IPS-18a (cell line): ENCODE measurements at regions not wholly inside any gene's neighbourhood (a gene's known extent, or its start where the extent isn't known, plus 50 kb on each side); places are given as distances from the start of the nearest gene placed in this dataset.
"Not testable (repeated sequence)": the region's sequence is repeated elsewhere in the genome, so short reads cannot be mapped to it uniquely, and the experiment has no call there.

Source experiments
- H3K27ac ChIP-seq: one replicate; pipeline ENCODE4 v1.5.1; 2013; ENCODE audit warnings: low read length
- H3K27me3 ChIP-seq: one replicate; pipeline ENCODE4 v1.6.1; 2013; ENCODE audit warnings: mild to moderate bottlenecking, low read length; ENCODE audit not compliant: control insufficient read depth, insufficient read depth
- H3K36me3 ChIP-seq: one replicate; pipeline ENCODE4 v1.6.1; 2013; ENCODE audit warnings: low read depth, low read length; ENCODE audit not compliant: control insufficient read depth
- H3K4me1 ChIP-seq: one replicate; pipeline ENCODE4 v1.6.1; 2013; ENCODE audit warnings: low read depth, low read length; ENCODE audit not compliant: control insufficient read depth
- H3K4me3 ChIP-seq: one replicate; pipeline ENCODE4 v1.5.1; 2013; ENCODE audit warnings: low read length
- H3K9ac ChIP-seq: one replicate; pipeline ENCODE4 v1.6.1; 2013; ENCODE audit warnings: mild to moderate bottlenecking, low read length, moderate library complexity
- H3K9me3 ChIP-seq: one replicate; pipeline ENCODE4 v1.6.1; 2013; ENCODE audit warnings: low read depth, low read length; ENCODE audit not compliant: control insufficient read depth

DNA sequence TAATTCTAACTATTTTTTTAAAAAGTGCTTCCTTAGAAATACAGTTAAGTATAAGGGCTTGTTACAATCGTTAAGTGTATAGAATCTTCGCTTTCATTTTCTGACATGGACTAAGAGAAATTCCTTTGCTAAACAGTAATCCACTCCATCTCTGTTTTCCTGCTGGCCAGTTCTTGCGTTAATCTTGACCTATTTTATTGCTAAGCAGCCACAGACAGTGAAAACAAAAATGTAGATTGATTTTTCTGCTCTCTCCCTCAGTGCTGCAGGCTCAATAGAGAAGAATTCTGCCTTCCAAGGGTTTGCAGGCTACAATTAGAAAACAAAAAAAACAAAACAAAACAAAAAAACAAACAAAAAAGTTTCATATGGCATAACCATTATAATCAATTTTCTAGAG lies 310.4 kb upstream of the ADARB2 start:
- Histone ChIP-seq H3K27me3 (no peaks in the 10 kb centered on the region), H3K9ac (no peak overlapping the region), H3K27ac (no peak overlapping the region)

DNA sequence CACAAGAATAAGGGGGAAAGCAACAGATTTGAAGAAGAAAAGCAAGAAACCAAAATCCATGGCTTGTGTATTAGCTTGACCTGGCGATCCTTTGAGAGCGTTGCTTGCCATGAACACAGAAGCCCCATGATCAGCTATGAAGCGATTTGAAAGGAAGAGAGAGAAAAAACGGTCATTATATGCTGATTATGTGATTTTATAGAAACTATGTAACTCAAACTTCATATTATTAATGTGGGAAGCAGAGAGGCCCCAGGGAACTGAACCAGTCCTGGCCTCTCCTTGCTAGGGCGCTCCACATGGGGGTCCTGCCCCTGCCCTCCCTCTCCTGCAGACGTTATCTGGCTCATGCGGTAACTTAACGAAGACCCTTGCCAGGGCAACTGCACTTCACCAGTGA lies 306.1 kb upstream of the ADARB2 start:
- H3K4me1 ChIP-seq, result no peaks in the 10 kb centered on the region
- no peak overlapping the region for H3K9ac ChIP-seq
- no peaks in the 10 kb centered on the region for H3K9me3 ChIP-seq
- no peak overlapping the region for H3K4me3 ChIP-seq
- H3K27ac ChIP-seq, result no peak overlapping the region
- H3K27me3 ChIP-seq, result no peaks in the 10 kb centered on the region
- no peaks in the 10 kb centered on the region for H3K36me3 ChIP-seq

More for the DNA sequence above, 310.4 kb upstream of the ADARB2 start:
- no peaks in the 10 kb centered on the region for H3K36me3 ChIP-seq
- no peak overlapping the region for H3K4me3 ChIP-seq
- H3K4me1 ChIP-seq, result no peaks in the 10 kb centered on the region
- H3K9me3 ChIP-seq, result no peaks in the 10 kb centered on the region

DNA sequence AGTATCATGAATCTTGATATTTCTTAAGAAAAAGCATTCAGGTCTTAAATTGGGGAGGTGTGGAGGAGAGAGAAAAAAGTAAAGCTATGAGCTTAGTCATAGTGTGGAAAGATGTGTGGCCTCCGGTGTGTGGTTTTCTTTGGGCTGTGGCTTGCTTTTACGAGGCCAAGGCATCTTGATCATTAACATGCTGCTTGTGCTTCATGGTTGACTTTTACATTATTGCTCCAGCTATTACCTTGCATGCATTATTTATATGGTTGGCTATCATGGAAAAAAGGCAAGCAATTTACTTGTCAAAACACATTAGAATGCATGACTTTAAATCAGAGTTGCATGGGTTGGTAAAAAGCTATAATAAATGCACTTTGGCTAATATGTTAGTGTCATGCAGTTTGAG lies 300.7 kb upstream of the ADARB2 start:
- Histone ChIP-seq H3K9me3 (no peaks in the 10 kb centered on the region), H3K4me1 (no peaks in the 10 kb centered on the region), H3K27me3 (no peaks in the 10 kb centered on the region), H3K27ac (no peak overlapping the region), H3K36me3 (no peaks in the 10 kb centered on the region), H3K4me3 (no peak overlapping the region), H3K9ac (no peak overlapping the region)

DNA sequence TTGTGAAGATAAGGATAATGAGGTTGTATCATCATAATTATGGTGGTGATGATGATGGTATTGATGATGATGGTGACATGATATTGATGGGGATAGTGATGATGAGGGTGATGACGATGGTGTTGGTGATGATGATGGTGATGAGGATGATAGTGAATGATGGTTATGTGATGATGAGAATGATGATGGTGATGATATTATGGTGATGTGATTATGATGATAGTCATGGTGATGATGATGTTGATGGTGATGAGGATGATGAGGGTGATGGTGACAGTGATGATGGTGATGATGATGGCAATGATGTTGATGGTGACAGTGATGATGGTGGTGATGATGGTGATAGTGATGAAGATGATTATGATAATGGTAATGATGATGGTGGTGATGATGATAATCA lies 299.9 kb upstream of the ADARB2 start:
- Histone ChIP-seq H3K27me3 (no peaks in the 10 kb centered on the region), H3K4me1 (no peaks in the 10 kb centered on the region), H3K9me3 (no peaks in the 10 kb centered on the region), H3K27ac (no peak overlapping the region), H3K4me3 (no peak overlapping the region), H3K36me3 (no peaks in the 10 kb centered on the region), H3K9ac (no peak overlapping the region)

DNA sequence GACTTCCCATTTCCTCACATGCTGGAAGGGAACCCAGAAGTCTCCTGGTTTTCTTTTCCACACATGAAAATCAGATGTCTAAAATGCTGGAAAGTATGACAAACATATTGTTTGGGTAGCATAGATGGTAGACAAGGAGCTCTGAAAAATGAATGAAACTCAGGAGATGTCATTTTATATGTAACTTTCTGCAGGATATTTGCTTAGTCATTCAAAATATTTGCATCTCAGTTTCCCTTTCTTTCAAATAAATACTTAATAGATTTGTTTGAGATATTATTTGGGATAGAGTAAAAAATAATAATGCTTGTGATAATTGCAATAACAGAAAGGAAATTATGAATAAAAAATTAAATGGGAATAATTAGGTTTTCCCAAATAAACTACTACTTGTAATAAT lies 298.9 kb upstream of the ADARB2 start:
- no peak overlapping the region for H3K4me3 ChIP-seq
- H3K9ac ChIP-seq, result no peak overlapping the region
- no peaks in the 10 kb centered on the region for H3K36me3 ChIP-seq

DNA sequence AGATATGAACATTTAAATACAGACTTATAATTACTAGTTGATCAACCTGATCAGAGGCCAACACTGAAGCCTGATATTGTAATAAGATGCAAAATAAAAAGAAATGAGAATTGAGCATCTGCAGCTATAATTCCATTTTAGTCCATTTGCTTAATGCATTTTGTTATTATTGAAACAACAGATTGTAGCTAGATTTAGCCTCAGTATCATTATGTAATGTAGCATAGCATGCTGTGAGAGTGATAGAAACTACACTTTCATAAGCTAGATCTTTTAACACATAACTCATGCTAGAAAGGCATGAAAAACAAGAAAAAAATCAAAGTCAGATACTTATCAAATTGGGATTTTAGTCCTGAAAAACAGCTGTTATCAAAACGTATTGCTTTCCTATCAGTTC lies 292.7 kb upstream of the ADARB2 start:
- no peaks in the 10 kb centered on the region for H3K36me3 ChIP-seq
- no peak overlapping the region for H3K9ac ChIP-seq
- H3K27me3 ChIP-seq, result no peaks in the 10 kb centered on the region
- H3K9me3 ChIP-seq, result no peaks in the 10 kb centered on the region
- no peaks in the 10 kb centered on the region for H3K4me1 ChIP-seq
- no peak overlapping the region for H3K4me3 ChIP-seq
- no peak overlapping the region for H3K27ac ChIP-seq

More for the DNA sequence above, 298.9 kb upstream of the ADARB2 start:
- Histone ChIP-seq H3K4me1 (no peaks in the 10 kb centered on the region), H3K9me3 (no peaks in the 10 kb centered on the region), H3K27ac (no peak overlapping the region), H3K27me3 (no peaks in the 10 kb centered on the region)

DNA sequence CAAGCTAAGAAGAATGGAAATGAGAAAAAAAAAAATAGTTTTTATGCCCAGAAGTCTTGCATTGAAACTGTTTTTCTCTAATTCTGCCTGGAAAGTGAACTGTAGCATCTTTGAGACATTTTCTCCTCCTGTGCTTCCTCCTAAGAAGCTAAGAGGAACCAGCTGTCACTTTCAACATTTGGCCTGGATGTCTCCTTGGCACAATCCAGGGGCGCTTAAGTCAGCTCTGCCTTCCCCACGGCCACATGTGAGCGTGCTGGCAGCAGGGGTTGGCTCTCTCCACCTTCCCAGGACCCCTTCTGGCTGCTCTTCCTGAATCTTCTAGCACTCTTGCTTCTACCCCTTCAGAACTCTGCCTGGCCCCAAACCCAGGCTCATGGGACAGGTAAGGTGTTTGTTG lies 289.6 kb upstream of the ADARB2 start:
- no peaks in the 10 kb centered on the region for H3K4me1 ChIP-seq
- no peaks in the 10 kb centered on the region for H3K9me3 ChIP-seq
- H3K27me3 ChIP-seq, result no peaks in the 10 kb centered on the region
- H3K27ac ChIP-seq, result no peak overlapping the region
- H3K4me3 ChIP-seq, result no peak overlapping the region
- no peak overlapping the region for H3K9ac ChIP-seq
- no peaks in the 10 kb centered on the region for H3K36me3 ChIP-seq

DNA sequence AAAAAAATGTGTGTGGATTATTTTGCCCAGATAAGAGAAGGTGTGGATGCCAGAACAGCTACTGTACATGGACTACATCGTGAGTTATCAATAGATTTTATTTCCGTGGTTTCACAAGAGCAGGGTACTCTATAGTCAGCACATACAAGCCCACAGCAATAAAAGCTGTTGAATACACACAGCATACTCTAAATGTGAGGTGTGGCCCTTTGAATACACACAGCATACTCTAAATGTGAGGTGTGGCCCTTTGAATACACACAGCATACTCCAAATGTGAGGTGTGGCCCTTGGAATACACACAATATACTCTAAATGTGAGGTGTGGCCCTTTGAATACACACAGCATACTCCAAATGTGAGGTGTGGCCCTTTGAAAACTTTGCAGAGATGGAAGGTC lies 287.4 kb upstream of the ADARB2 start:
- H3K27me3 ChIP-seq, H3K9ac ChIP-seq, H3K36me3 ChIP-seq, H3K27ac ChIP-seq, H3K4me3 ChIP-seq, H3K9me3 ChIP-seq, H3K4me1 ChIP-seq: not testable (repeated sequence)

DNA sequence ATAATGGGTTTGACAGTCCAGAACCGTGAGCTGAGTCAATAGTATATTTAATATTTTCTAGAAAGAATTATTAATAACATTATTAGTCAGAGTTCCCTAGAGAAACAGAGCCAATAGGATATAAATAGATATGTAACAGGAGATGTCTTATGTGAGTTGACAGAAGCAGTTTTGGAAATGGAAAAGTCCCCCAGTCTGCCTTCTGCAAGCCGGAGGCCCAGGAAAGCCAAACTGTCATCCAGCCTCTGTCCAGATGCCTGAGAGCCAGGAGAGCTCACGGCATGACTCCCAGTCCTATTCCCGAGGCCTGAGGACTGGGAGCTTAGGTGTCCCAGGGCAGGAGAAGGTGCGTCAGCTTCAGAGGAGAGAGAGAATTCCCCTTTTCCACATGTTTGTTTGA lies 286.4 kb upstream of the ADARB2 start:
- Histone ChIP-seq H3K4me1 (no peaks in the 10 kb centered on the region), H3K4me3 (no peak overlapping the region), H3K27ac (no peak overlapping the region), H3K27me3 (no peaks in the 10 kb centered on the region), H3K36me3 (no peaks in the 10 kb centered on the region), H3K9ac (no peak overlapping the region), H3K9me3 (no peaks in the 10 kb centered on the region)

DNA sequence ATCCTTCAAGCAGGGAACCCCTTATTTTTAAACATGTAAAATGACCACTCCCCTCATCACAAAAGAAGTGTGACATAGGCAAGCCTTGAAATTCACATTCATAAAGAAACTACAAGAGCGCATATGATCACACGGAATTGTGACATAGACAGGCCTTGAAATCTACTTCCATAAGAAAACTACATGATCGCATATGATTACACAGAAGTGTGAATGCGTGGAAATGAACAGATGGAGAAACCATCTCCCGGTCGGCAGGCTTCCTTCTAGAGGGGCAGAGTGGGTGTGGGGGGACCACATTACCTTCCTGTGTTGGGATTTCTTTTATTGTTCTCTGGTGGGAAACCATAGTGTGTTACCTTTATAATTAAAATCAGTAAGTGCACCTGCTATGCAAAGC lies 285.1 kb upstream of the ADARB2 start:
- no peak overlapping the region for H3K27ac ChIP-seq
- no peaks in the 10 kb centered on the region for H3K9me3 ChIP-seq
- H3K4me3 ChIP-seq, result no peak overlapping the region

DNA sequence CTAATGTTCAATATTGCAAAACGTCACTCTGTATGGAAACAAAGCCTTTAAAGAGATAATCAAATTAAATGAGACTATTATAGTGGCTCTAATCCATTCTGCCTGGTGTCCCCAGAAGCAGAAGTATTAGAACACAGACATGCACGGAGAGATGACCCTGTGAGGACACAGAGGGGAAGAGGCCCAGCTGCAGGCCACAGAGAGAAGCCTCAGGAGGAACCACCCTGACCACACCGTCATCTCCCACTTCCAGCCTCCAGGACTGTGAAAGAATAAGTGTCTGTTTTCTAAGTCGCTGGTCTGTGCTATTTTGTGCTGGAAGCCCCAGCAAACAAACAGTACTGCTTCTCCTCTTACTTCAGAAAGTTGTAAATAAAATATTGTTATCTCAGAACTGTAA lies 283.5 kb upstream of the ADARB2 start:
- Histone ChIP-seq H3K9me3 (no peaks in the 10 kb centered on the region), H3K36me3 (no peaks in the 10 kb centered on the region), H3K4me1 (no peaks in the 10 kb centered on the region), H3K27me3 (no peaks in the 10 kb centered on the region), H3K9ac (no peak overlapping the region), H3K27ac (no peak overlapping the region), H3K4me3 (no peak overlapping the region)

More for the DNA sequence above, 285.1 kb upstream of the ADARB2 start:
- H3K36me3 ChIP-seq, result no peaks in the 10 kb centered on the region
- H3K9ac ChIP-seq, result no peak overlapping the region
- H3K27me3 ChIP-seq, result no peaks in the 10 kb centered on the region
- no peaks in the 10 kb centered on the region for H3K4me1 ChIP-seq

DNA sequence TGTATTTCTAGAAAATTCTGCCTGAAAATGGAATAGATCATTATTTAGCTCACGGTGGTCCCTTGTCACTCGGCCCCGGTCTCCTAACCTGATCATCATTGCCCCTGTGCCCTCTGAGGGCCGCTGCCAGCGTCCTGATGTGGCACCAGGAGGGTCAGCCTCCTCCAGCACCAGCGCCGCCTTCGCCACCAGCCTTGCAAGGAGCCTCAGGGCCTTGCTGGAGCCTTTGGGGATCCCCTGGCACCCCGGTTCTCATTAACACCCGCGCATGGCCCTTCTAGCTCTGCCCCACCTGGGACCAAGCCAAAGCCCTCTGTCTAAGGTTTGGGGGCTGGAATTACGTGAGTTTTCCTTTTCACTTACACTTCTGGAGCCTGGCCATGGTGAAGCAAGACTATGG lies 282.5 kb upstream of the ADARB2 start:
- Histone ChIP-seq H3K4me3 (no peak overlapping the region), H3K27ac (no peak overlapping the region), H3K36me3 (no peaks in the 10 kb centered on the region), H3K4me1 (no peaks in the 10 kb centered on the region), H3K9me3 (no peaks in the 10 kb centered on the region), H3K27me3 (no peaks in the 10 kb centered on the region), H3K9ac (no peak overlapping the region)
